Immature natural killer cell (primary cell): ENCODE measurements at regions not wholly inside any gene's neighbourhood (a gene's known extent, or its start where the extent isn't known, plus 50 kb on each side); places are given as distances from the start of the nearest gene placed in this dataset.

Experiments used
- DNase-seq, 3 donors: peaks; one replicate each; pipeline ENCODE4 v3.0.0; 2022; ENCODE audit warnings: mixed read lengths in 1 of 3
- H3K27ac Mint-ChIP-seq, 6 donors: one replicate each; pipeline ENCODE4 v1.8.0; 2020; ENCODE audit warnings: mixed read lengths in 6 of 6, mild to moderate bottlenecking in 5 of 6, inconsistent platforms in 4 of 6, moderate library complexity in 3 of 6
- H3K27me3 Mint-ChIP-seq, 3 donors: one replicate each; pipeline ENCODE4 v1.8.0; 2020 to 2021; ENCODE audit warnings: low read depth in 3 of 3, mild to moderate bottlenecking in 3 of 3, mixed read lengths in 3 of 3, moderate library complexity in 3 of 3, inconsistent platforms in 1 of 3
- H3K36me3 Mint-ChIP-seq, 3 donors: one replicate each; pipeline ENCODE4 v1.8.0; 2020; ENCODE audit warnings: mixed read lengths in 3 of 3, inconsistent platforms in 2 of 3, mild to moderate bottlenecking in 2 of 3
- H3K4me1 Mint-ChIP-seq, 2 donors: one replicate each; pipeline ENCODE4 v1.8.0; 2020; ENCODE audit warnings: inconsistent platforms in 2 of 2, mild to moderate bottlenecking in 2 of 2, mixed read lengths in 2 of 2, moderate library complexity in 1 of 2
- H3K4me3 Mint-ChIP-seq, 5 donors: one replicate each; pipeline ENCODE4 v1.8.0; 2020; ENCODE audit warnings: mild to moderate bottlenecking in 5 of 5, mixed read lengths in 5 of 5, inconsistent platforms in 3 of 5, moderate library complexity in 3 of 5
- H3K9me3 Mint-ChIP-seq, 6 donors: one replicate each; pipeline ENCODE4 v1.8.0; 2020; ENCODE audit warnings: mild to moderate bottlenecking in 6 of 6, mixed read lengths in 6 of 6, inconsistent platforms in 4 of 6, moderate library complexity in 3 of 6

DNA sequence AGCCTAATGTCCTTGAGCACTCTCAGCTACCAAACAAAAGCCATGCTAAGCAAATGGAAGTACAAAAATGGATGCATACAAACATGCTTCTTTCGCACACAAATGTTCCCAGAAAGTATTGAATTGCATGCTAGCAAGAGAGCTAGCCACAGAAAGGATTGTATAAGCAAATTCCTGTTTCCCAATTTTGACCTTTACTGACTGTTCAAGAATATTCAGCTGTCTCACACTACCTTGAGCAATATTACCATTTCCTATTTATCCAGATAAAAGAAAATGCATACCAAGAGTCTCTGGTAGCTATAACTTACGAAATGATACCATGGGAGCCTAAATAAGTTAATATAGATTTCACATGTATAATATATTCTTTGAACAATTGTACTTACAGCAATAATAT, 264.6 kb downstream of the TMEM167A start:
- no peaks in the 10 kb centered on the region for H3K36me3 Mint-ChIP-seq
- no peak overlapping the region for H3K27ac Mint-ChIP-seq
- H3K27me3 Mint-ChIP-seq = peaks cover 0 to 3% (median 0%) of the 10 kb centered on the region in 3 donors
- no peaks in the 10 kb centered on the region for H3K9me3 Mint-ChIP-seq
- no peak overlapping the region for H3K4me3 Mint-ChIP-seq
- no peaks in the 10 kb centered on the region for H3K4me1 Mint-ChIP-seq
- DNase-seq = no peak

DNA sequence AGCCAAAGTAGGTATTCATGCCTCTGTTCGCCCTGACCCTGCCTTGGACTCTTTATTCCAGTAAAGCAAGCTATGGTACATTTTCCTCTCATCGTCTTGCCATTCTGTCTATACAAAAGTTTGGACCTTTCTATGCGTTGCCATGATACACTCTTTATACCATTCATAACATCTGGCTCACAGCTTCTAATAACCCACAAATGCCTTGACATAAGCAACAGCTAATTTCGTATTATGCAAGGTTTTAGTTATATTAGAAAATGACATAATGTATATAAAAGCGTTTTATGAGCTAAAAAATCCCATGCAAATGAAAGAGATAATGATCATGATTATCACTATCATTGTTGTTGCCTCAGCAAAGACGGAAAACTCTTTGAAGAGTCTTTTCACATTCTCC, 265.7 kb downstream of the TMEM167A start:
- peaks cover 0 to 3% (median 0%) of the 10 kb centered on the region in 3 donors for H3K27me3 Mint-ChIP-seq
- no peak overlapping the region for H3K27ac Mint-ChIP-seq
- DNase-seq = no peak
- no peaks in the 10 kb centered on the region for H3K36me3 Mint-ChIP-seq
- H3K4me3 Mint-ChIP-seq = no peak overlapping the region
- H3K9me3 Mint-ChIP-seq = no peaks in the 10 kb centered on the region
- H3K4me1 Mint-ChIP-seq = no peaks in the 10 kb centered on the region

DNA sequence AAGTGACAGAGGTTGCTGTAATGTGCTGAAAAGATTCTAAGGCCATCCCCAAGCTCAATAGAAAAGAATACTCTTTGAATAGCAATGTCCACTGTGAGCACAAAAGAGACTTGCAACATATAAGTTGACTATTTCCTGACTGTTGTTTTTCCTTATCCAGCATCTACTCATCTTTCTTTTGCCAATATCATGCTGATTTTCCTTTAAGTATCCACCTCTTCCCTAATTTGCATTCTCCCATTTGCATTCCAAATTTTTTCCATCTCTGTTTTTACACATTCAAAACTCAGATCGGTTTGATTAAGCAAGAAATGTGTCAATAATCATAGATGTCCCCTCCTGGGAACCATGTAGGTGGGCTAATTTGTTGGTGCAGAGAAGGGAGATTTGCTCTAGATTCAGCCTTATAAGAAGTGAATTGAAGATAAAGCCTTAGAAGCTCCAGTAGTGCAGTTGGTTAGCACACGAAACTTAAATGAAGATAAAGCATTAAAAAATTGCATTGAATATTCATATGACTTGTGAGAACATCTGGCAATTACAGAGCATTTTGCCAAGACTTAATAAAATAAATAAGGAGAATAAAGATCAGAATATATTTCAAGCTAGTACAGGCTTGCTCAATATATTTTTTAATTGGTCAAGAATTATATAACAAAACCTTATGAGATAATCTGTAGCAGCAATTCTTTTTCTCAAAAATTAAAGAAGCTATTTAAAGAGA, 267.6 kb downstream of the TMEM167A start:
- no peaks in the 10 kb centered on the region for H3K4me1 Mint-ChIP-seq

DNA sequence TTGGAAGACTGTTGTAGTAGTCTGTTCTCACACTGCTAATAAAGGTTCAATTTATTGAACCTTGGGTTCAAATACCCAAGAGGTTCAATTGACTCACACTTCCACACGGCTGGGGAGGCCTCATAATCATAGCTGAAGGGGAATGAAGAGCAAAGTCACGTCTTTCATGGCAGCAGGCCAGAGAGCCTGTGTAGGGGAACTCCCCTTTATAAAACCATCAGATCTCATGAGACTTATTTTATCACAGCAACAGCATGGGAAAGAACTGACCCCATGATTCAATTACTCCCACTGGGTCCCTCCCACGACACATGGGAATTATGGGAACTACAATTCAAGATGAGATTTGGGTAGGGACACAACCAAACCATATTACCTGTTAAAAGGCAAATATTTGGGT, 268.2 kb downstream of the TMEM167A start:
- no peak for DNase-seq
- Mint-ChIP-seq H3K4me1 (no peaks in the 10 kb centered on the region), H3K27me3 (peaks cover 0 to 3% (median 1%) of the 10 kb centered on the region in 3 donors), H3K4me3 (no peak overlapping the region), H3K9me3 (no peaks in the 10 kb centered on the region), H3K27ac (no peak overlapping the region), H3K36me3 (no peaks in the 10 kb centered on the region)

More for the DNA sequence above, 267.6 kb downstream of the TMEM167A start:
- peaks cover 0 to 3% (median 1%) of the 10 kb centered on the region in 3 donors for H3K27me3 Mint-ChIP-seq
- H3K9me3 Mint-ChIP-seq = no peaks in the 10 kb centered on the region
- H3K27ac Mint-ChIP-seq = no peak overlapping the region
- no peak overlapping the region for H3K4me3 Mint-ChIP-seq
- DNase-seq = no peak
- no peaks in the 10 kb centered on the region for H3K36me3 Mint-ChIP-seq

DNA sequence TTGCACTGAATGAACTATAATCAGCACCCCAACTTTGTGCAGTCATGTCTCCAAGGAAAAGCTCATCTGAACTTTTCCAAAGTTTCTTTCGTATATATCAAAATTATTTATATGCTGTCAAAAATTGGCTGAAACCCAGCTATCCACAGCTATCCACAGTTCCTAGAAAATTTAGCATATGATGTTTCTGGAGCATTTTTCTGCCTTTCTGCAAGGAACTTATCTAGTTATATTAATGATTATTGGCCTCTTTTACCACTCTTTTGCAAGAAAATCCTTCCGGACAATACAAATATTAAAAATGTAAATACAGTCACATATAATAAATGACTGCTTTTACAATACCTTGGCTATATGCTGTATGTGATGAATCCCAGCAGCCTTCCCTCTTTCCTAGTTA, 270.2 kb downstream of the TMEM167A start:
- Mint-ChIP-seq H3K4me3 (no peak overlapping the region), H3K27ac (no peak overlapping the region), H3K9me3 (no peaks in the 10 kb centered on the region), H3K36me3 (no peaks in the 10 kb centered on the region), H3K4me1 (no peaks in the 10 kb centered on the region), H3K27me3 (peaks cover 0 to 3% (median 1%) of the 10 kb centered on the region in 3 donors)
- no peak for DNase-seq

DNA sequence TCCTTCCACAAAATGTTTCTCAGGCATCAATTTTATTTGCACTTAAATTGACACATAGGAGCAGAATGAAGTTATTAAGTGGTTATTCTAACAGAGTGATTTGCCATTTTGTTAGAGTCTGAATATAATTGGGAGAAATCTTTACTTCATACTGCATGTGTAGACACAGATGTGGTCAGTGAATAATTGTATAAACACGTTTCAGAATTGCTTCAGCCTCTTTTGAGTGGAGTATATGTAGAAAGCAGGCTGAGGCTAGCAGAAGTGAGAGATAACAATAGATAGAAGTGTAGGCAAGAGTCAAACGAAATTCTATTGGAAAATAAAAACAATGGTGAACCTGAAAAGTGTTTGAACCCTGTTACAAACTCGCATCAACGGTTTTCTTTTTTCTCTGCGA, 270.7 kb downstream of the TMEM167A start:
- H3K27me3 Mint-ChIP-seq = peaks cover 0 to 3% (median 1%) of the 10 kb centered on the region in 3 donors
- H3K36me3 Mint-ChIP-seq = no peaks in the 10 kb centered on the region
- no peak for DNase-seq
- H3K4me1 Mint-ChIP-seq = no peaks in the 10 kb centered on the region
- no peaks in the 10 kb centered on the region for H3K9me3 Mint-ChIP-seq
- no peak overlapping the region for H3K27ac Mint-ChIP-seq
- no peak overlapping the region for H3K4me3 Mint-ChIP-seq

DNA sequence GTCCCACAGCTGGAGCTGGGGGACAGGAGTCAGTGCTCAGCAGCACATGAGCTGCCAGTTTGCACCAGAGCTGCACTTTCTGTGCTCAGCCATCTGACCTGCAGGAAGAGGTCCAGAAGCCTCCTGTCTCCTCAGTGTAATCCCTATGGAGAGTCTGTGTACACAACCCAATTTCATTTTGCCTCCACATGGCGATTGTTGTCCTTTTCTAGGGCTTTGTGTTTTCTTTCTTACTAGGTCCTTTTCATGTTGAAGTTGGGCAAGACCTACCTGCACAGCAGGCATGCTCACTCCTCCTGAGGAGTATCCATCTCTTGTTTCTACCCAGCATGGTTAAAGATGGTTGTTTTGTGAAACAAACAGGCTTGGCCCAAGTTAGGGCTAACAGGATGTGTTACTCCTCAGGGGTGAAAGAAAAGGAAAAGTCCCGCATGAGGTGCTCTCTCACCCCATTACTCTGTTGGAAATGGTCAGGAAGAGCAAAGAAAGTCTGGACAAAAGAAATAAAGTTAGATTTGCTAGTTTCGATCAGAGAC, 273.0 kb downstream of the TMEM167A start:
- Mint-ChIP-seq H3K36me3 (no peaks in the 10 kb centered on the region), H3K4me1 (no peaks in the 10 kb centered on the region), H3K4me3 (no peak overlapping the region), H3K27me3 (peaks cover 0 to 1% (median 0%) of the 10 kb centered on the region in 3 donors), H3K9me3 (no peaks in the 10 kb centered on the region), H3K27ac (no peak overlapping the region)
- DNase-seq = no peak

DNA sequence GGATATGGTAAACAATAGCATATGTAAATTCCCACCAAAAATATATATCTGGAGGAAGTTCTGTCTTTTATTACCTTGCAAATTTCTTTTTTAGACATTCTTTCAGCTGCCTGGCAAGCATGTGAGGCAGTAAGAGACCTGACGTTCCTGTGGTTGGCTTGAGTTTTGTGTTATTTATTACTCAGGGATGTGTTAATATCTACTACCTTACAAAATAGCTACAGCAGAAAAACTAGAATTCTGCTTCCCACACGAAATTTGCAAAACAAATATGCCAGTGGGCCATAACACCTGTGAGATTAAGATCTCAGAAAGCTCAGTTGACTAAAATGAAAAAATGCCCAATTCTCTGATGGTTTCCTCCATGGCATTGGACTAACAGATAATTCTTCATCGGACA, 274.2 kb downstream of the TMEM167A start:
- H3K4me3 Mint-ChIP-seq = no peak overlapping the region
- H3K27me3 Mint-ChIP-seq = peaks cover 0 to 1% (median 0%) of the 10 kb centered on the region in 3 donors
- no peak overlapping the region for H3K27ac Mint-ChIP-seq
- no peaks in the 10 kb centered on the region for H3K4me1 Mint-ChIP-seq
- no peaks in the 10 kb centered on the region for H3K36me3 Mint-ChIP-seq
- H3K9me3 Mint-ChIP-seq = no peaks in the 10 kb centered on the region
- no peak for DNase-seq

DNA sequence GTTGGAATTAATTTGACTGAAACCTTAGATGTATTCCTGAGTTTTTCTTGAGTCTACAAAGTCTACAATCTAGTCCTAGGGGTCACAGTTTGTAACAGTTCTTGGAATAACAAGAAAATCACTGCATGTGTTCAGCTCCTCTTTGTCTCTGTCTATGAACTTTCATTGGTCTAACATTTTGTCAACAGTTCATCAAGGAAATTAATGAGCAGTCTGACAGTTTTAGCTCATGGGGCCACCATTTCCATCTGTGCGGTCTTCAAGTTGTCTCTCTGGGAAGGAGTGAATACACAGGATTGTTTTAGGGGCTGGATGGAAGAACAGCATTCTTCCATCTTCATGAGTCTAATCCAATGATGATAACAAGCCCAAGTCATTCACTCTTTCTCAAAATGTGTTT, 276.4 kb downstream of the TMEM167A start:
- Mint-ChIP-seq H3K27ac (no peak overlapping the region), H3K4me1 (no peaks in the 10 kb centered on the region), H3K36me3 (no peaks in the 10 kb centered on the region), H3K27me3 (peaks cover 0 to 3% (median 0%) of the 10 kb centered on the region in 3 donors), H3K9me3 (no peaks in the 10 kb centered on the region), H3K4me3 (no peak overlapping the region)
- no peak for DNase-seq

DNA sequence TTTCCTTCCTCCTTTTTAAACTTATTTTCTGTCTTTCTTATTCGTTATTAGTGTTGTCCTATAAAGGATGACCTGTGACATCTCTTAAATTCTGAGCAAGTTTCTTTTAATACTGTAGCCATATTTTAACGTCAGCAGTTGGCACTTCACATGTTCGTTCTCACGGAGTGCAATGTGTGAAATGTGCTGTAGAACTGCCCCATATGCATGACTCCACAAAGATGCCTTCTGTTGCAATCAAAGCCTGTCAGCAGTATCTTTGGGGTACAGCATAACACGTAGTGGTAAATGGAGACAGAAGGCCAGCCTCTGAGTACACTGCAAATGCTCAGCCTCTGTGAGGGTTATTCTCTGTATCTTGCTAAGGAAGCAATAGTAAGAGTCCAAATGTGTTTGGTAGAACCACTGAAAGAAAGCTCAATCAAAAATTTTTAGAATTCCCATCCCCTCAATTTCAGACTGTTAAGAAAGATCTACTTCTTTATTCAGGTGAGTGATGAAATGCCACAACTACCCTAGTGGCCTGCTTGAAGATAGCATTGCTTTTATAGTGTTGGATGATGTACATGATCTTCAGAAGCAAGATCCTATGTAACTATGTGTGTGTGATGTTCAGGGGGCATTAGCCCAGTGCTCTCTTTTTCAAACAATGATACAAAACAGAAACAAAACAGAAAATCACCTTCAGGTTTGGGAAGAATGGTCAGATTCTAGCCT, 277.7 kb downstream of the TMEM167A start:
- H3K9me3 Mint-ChIP-seq = no peaks in the 10 kb centered on the region
- DNase-seq = no peak
- H3K27ac Mint-ChIP-seq = no peak overlapping the region
- peaks cover 0 to 2% (median 0%) of the 10 kb centered on the region in 3 donors for H3K27me3 Mint-ChIP-seq
- no peaks in the 10 kb centered on the region for H3K36me3 Mint-ChIP-seq
- no peaks in the 10 kb centered on the region for H3K4me1 Mint-ChIP-seq
- H3K4me3 Mint-ChIP-seq = no peak overlapping the region

DNA sequence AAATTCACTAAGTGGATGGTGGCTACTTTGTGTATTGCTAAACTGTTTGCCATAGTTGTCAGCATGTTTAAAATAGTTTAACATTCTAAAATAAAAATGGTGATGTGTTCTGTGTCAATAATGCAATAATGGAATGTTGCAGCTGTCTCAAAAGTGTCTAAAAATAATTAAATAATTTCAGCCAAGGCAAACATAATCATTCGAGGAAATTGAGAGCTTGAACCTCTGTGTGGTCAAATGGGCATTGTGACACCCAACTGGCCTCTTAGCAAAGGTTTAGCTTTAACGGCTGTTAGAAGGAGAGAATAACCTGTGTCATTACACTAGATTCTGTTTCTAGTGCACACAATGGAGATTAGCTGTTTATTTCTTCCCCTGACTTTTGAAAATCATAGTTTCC, 278.5 kb downstream of the TMEM167A start:
- H3K27ac Mint-ChIP-seq = no peak overlapping the region
- no peaks in the 10 kb centered on the region for H3K9me3 Mint-ChIP-seq
- no peak for DNase-seq
- no peak overlapping the region for H3K4me3 Mint-ChIP-seq
- peaks cover 0 to 2% (median 0%) of the 10 kb centered on the region in 3 donors for H3K27me3 Mint-ChIP-seq
- peaks cover 0 to 1% of the 10 kb centered on the region in 2 donors for H3K4me1 Mint-ChIP-seq
- H3K36me3 Mint-ChIP-seq = no peaks in the 10 kb centered on the region

DNA sequence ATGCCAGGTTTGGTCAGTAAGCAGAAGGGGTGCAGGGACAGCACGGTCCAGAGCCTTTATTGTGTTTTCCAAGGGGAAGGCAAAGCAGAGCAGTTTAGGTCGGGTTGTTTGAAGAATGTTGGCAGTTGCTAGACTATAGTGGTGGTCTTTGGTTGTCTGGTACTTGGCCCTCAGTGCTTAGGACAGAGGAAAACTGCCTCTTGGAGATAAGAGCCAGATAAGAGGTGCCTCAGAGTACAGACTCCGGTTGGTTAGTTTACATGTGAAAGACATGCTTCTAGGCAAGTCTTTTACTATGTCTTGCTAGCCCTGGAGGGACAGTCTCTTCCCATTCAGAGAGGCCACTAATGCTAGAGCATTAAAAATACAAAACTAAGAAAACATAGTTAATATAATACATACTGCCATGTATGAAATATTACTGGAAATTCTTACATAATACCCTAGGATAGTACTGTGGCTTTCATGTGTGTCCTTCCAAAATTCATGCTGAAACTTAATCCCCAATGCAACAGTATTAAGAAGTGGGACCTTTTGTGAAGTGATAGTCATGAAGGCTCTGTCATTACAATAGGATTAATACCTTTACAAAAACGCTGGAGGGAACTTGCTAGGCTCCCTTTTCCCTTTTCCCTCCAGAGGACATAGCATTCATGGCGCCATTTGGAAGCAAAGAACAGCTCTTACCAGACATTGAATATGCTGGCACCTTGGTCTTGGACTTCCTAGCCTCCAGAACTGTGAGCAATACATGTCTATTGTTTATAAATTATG, 280.4 kb downstream of the TMEM167A start:
- no peak for DNase-seq
- no peaks in the 10 kb centered on the region for H3K9me3 Mint-ChIP-seq
- no peak overlapping the region for H3K4me3 Mint-ChIP-seq
- peaks cover 0 to 2% (median 0%) of the 10 kb centered on the region in 3 donors for H3K27me3 Mint-ChIP-seq
- H3K27ac Mint-ChIP-seq = no peak overlapping the region
- H3K36me3 Mint-ChIP-seq = no peaks in the 10 kb centered on the region
- peaks cover 0 to 1% of the 10 kb centered on the region in 2 donors for H3K4me1 Mint-ChIP-seq

DNA sequence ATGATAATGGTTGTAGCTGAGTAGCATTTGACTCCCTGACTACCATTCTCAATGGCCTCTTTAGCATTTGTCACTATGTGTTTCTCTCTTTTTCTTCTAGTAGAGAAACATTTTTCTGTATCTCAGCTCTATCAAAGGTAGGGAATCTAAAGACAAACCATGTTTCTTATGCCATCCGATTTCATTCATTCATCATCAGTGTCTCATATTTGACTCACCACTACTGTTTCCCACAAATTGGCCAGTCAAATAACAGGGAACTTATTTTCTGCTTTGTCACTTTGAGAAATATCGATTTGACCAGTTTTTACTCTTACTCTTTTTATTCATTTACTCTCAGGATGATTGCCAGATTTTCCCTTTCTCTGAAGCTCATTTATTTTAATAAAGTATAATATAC, 282.3 kb downstream of the TMEM167A start:
- Mint-ChIP-seq H3K27ac (no peak overlapping the region), H3K4me1 (peaks cover 0 to 1% of the 10 kb centered on the region in 2 donors), H3K36me3 (no peaks in the 10 kb centered on the region), H3K9me3 (no peaks in the 10 kb centered on the region), H3K27me3 (peaks cover 0 to 2% (median 0%) of the 10 kb centered on the region in 3 donors), H3K4me3 (no peak overlapping the region)
- DNase-seq = no peak
